Body of pancreas (tissue), 4 donors: ENCODE measurements at regions not wholly inside any gene's neighbourhood (a gene's known extent, or its start where the extent isn't known, plus 50 kb on each side); places are given as distances from the start of the nearest gene placed in this dataset.

Experiments
- ATAC-seq: fragments of 150-250 bp; one replicate; pipeline ENCODE4 v1.9.1; 2016
- DNase-seq, 4 donors: peaks; one replicate each; pipeline ENCODE4 v3.0.0-alpha.2; 2019
- H3K27ac ChIP-seq, 4 donors: fragments of 200-600 bp; sonication (generic); 1 replicate in 3 of 4; 2 replicates in 1 of 4; pipeline versions ENCODE4 v1.5.1 to v1.6.1; 2016 to 2019; ENCODE audit warnings: mild to moderate bottlenecking in 1 of 4, mixed read lengths in 1 of 4, moderate library complexity in 1 of 4
- H3K27me3 ChIP-seq, 2 donors: fragments of 200-600 bp; sonication (generic); one replicate each; pipeline ENCODE4 v1.6.0; 2016; ENCODE audit warnings: mild to moderate bottlenecking in 1 of 2
- H3K36me3 ChIP-seq, 2 donors: fragments of 200-600 bp; sonication (generic); replicated peaks in 1 of 2; 2 replicates each; pipeline ENCODE4 v1.5.1; 2016; ENCODE audit warnings: low read depth in 2 of 2; ENCODE audit not compliant: insufficient read depth in 1 of 2
- H3K4me1 ChIP-seq: fragments of 200-600 bp; sonication (generic); one replicate; pipeline ENCODE4 v1.6.0; 2016
- H3K4me3 ChIP-seq, 2 donors: fragments of 200-600 bp; sonication (generic); 1 replicate in 1 of 2; 2 replicates in 1 of 2; pipeline ENCODE4 v1.5.1; 2016 to 2019
- H3K9me3 ChIP-seq, 3 donors: fragments of 200-600 bp; sonication (generic); 1 replicate in 2 of 3; 2 replicates in 1 of 3; pipeline ENCODE4 v1.5.1; 2016
- CTCF ChIP-seq, 7 experiments: fragments of 450-650 bp in 4 of 7; fragments of 200-600 bp in 3 of 7; sonication (generic) in 3 of 7; IDR thresholded peaks; one replicate each; pipeline ENCODE4 v1.5.1; 2016 to 2019; ENCODE audit warnings: antibody characterized with exemption in 7 of 7
- POLR2A ChIP-seq, 3 donors: fragments of 450-650 bp; IDR thresholded peaks; one replicate each; pipeline ENCODE4 v1.6.1; 2016; ENCODE audit warnings: antibody characterized with exemption in 3 of 3, mild to moderate bottlenecking in 2 of 3
- WGBS, 2 donors: methylation state at CpG; one replicate each; pipeline ENCODE4 v1.1.5; 2017; 5-methylcytosine and 5-hydroxymethylcytosine counted together
- intact Hi-C: fragments of 100-400 bp; cut with DNase I; formaldehyde crosslinking; loops from one replicate; pipeline ENCODE4 v1.15.1; 2023

GRCh38 chr13:48859272-48860105, 116.2 kb upstream of the FNDC3A start:
- Histone ChIP-seq H3K27me3 (no peaks in the 10 kb centered on the region), H3K9me3 (no peaks in the 10 kb centered on the region), H3K4me3 (no peak overlapping the region), H3K36me3 (no peaks in the 10 kb centered on the region), H3K4me1 (no peaks in the 10 kb centered on the region), H3K27ac (peak overlapping the region in 1 of 4 donors; percentile 32)
- 54 to 65% methylated on average over 3 of the region's 3 CpGs for WGBS, 2 donors
- intact Hi-C loops = no loop called here
- DNase-seq (no peak), ATAC-seq (no peak)
- no peak for TF ChIP-seq POLR2A (IDR thresholded peaks at IDR 0.05)
- no peak for TF ChIP-seq CTCF (IDR thresholded peaks at IDR 0.05)

GRCh38 chr13:48860364-48860763, 115.3 kb upstream of the FNDC3A start:
- peak overlapping the region in 1 of 4 donors; percentile 6 for H3K27ac ChIP-seq
- no peak for TF ChIP-seq POLR2A (IDR thresholded peaks at IDR 0.05)
- H3K9me3 ChIP-seq = no peaks in the 10 kb centered on the region
- intact Hi-C loops = no loop called here
- no peaks in the 10 kb centered on the region for H3K4me1 ChIP-seq
- 79 to 88% methylated on average over 1 of the region's 1 CpG for WGBS, 2 donors
- no peak for ATAC-seq
- no peaks in the 10 kb centered on the region for H3K36me3 ChIP-seq
- H3K4me3 ChIP-seq = no peak overlapping the region
- no peak for DNase-seq
- H3K27me3 ChIP-seq = no peaks in the 10 kb centered on the region

- H3K27ac ChIP-seq = peak overlapping the region in 1 of 4 donors; percentile 42
- no peak for ATAC-seq
- WGBS, 2 donors = 50 to 61% methylated on average over 3 of the region's 3 CpGs
Measured at GRCh38 chr13:48862572-48862971, 113.1 kb upstream of the FNDC3A start.

GRCh38 chr13:48864100-48864499, 111.6 kb upstream of the FNDC3A start:
- no peak for ATAC-seq
- intact Hi-C loops = no loop called here
- Histone ChIP-seq H3K36me3 (no peaks in the 10 kb centered on the region), H3K27me3 (no peaks in the 10 kb centered on the region), H3K27ac (no peak overlapping the region), H3K4me3 (no peak overlapping the region), H3K9me3 (no peaks in the 10 kb centered on the region), H3K4me1 (no peaks in the 10 kb centered on the region)
- no peak for DNase-seq
- TF ChIP-seq CTCF (IDR thresholded peaks at IDR 0.05) (no peak), POLR2A (IDR thresholded peaks at IDR 0.05) (no peak)

More at GRCh38 chr13:48862572-48862971, 113.1 kb upstream of the FNDC3A start:
- Histone ChIP-seq H3K4me1 (no peaks in the 10 kb centered on the region), H3K4me3 (no peak overlapping the region), H3K9me3 (no peaks in the 10 kb centered on the region), H3K36me3 (no peaks in the 10 kb centered on the region), H3K27me3 (no peaks in the 10 kb centered on the region)
- intact Hi-C loops = no loop called here
- no peak for TF ChIP-seq POLR2A (IDR thresholded peaks at IDR 0.05)
- peak in 1 of 4 donors; percentile 13 for DNase-seq

GRCh38 chr13:48866249-48866648, 109.5 kb upstream of the FNDC3A start:
- intact Hi-C loops = no loop called here
- H3K27me3 ChIP-seq = no peaks in the 10 kb centered on the region
- no peaks in the 10 kb centered on the region for H3K9me3 ChIP-seq
- no peaks in the 10 kb centered on the region for H3K36me3 ChIP-seq
- TF ChIP-seq CTCF (IDR thresholded peaks at IDR 0.05) = no peak
- TF ChIP-seq POLR2A (IDR thresholded peaks at IDR 0.05) = no peak
- ATAC-seq = no peak
- no peak overlapping the region for H3K4me3 ChIP-seq
- WGBS, 2 donors = 53 to 56% methylated on average over 6 of the region's 6 CpGs
- H3K27ac ChIP-seq = no peak overlapping the region
- no peaks in the 10 kb centered on the region for H3K4me1 ChIP-seq
- peak in 1 of 4 donors; percentile 3 for DNase-seq

GRCh38 chr13:48873081-48873480, 102.6 kb upstream of the FNDC3A start:
- no peak for DNase-seq
- Histone ChIP-seq H3K27ac (no peak overlapping the region), H3K4me3 (no peak overlapping the region), H3K4me1 (no peaks in the 10 kb centered on the region), H3K36me3 (no peaks in the 10 kb centered on the region), H3K27me3 (no peaks in the 10 kb centered on the region), H3K9me3 (no peaks in the 10 kb centered on the region)
- intact Hi-C loops = no loop called here
- no peak for ATAC-seq
- WGBS, 2 donors = 61 to 73% methylated on average over 1 of the region's 1 CpG
- TF ChIP-seq CTCF (IDR thresholded peaks at IDR 0.05) (no peak), POLR2A (IDR thresholded peaks at IDR 0.05) (no peak)
